ENCODE measurements at regions not wholly inside any gene's neighbourhood (a gene's known extent, or its start where the extent isn't known, plus 50 kb on each side); places are given as distances from the start of the nearest gene placed in this dataset.

DNA sequence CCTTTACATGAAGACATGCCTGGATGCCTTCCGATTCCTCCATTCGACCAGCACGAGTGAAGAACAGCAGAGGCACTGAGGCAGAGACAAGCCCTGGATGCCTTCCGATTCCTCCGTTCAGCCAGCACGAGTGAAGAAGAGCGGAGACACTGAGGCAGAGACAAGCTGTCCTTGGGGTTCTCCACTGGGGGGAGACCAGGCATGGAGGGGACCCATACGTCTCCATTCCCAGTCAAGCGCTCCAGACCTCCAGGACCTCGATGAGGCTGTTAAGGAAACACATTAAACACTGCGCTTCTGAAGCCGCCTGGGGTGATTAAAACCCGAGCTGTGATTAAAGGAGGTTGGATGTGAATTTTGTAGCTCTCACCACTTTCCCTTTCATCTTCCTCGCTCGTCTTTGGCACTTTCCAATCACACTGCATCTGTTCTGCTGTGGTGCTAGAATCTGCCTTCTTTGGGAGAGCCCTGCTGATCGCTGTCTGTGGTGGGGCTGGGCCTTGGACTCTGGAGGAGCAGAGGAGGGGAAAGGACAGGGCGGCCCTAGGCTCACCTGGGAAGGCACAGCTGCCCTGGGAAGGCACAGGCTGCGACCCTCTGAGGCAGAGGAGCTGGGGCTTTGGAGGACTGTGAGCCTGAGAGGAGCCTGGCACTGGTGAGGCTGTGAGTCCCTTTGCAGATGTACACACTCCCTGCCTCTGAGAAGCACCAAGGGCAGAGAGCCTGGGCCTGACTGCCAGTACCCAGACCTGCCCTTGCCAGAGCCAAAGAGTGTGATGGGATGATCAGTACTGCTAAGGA lies 463.1 kb upstream of the HS6ST1 start:
- TF ChIP-seq POLR2A (IDR thresholded peaks at IDR 0.05) (no peak), EP300 (IDR thresholded peaks at IDR 0.05) (no peak)
- TF ChIP-seq, protein P1, sequence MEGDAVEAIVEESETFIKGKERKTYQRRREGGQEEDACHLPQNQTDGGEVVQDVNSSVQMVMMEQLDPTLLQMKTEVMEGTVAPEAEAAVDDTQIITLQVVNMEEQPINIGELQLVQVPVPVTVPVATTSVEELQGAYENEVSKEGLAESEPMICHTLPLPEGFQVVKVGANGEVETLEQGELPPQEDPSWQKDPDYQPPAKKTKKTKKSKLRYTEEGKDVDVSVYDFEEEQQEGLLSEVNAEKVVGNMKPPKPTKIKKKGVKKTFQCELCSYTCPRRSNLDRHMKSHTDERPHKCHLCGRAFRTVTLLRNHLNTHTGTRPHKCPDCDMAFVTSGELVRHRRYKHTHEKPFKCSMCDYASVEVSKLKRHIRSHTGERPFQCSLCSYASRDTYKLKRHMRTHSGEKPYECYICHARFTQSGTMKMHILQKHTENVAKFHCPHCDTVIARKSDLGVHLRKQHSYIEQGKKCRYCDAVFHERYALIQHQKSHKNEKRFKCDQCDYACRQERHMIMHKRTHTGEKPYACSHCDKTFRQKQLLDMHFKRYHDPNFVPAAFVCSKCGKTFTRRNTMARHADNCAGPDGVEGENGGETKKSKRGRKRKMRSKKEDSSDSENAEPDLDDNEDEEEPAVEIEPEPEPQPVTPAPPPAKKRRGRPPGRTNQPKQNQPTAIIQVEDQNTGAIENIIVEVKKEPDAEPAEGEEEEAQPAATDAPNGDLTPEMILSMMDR (IDR thresholded peaks at IDR 0.05): no peak

Data from ovary (tissue), 3 donors.